Gastroesophageal sphincter (tissue), 3 donors: ENCODE measurements at regions not wholly inside any gene's neighbourhood (a gene's known extent, or its start where the extent isn't known, plus 50 kb on each side); places are given as distances from the start of the nearest gene placed in this dataset.
"Not testable (repeated sequence)": the region's sequence is repeated elsewhere in the genome, so short reads cannot be mapped to it uniquely, and the experiment has no call there.

ENCODE experiments used
- POLR2A ChIP-seq, 2 donors: fragments of 450-650 bp; IDR thresholded peaks; one replicate each; pipeline ENCODE4 v1.6.1; 2017; ENCODE audit warnings: antibody characterized with exemption in 2 of 2, mild to moderate bottlenecking in 2 of 2, moderate library complexity in 1 of 2
- POLR2AphosphoS5 ChIP-seq: sonication (generic); formaldehyde crosslinking; IDR thresholded peaks from one replicate; pipeline ENCODE4 v1.6.1; 2017; ENCODE audit warnings: antibody characterized with exemption
- TF ChIP-seq, protein P1 (sequence below), 4 experiments: fragments of 200-600 bp in 2 of 4; fragments of 450-650 bp in 2 of 4; sonication (generic) in 1 of 4; IDR thresholded peaks; one replicate each; pipeline ENCODE4 v1.5.1; 2017 to 2019; ENCODE audit warnings: antibody characterized with exemption in 4 of 4, mild to moderate bottlenecking in 2 of 4, moderate library complexity in 2 of 4

DNA sequence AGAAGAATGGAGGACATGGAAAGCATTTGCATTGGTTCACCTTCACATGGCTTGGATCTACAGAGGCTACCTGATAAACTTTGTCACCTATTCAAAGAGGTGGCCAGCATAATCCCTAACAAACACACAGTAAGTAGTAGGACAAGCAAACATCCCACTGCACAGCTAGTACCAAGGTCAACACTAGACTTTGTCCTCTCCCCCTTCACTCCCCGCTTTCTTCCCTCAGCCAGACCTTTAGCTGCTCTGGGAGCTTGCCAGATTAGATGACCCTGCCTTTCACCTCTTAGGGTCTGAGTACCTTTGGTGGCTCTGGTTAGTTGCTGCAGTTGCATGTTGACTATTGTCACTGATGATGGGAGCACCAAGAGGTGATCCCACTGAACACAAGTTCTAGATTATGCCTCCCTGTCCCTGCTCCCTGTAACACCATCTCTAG is 211.3 kb downstream of the CCDC74A start:
- TF ChIP-seq, protein P1, sequence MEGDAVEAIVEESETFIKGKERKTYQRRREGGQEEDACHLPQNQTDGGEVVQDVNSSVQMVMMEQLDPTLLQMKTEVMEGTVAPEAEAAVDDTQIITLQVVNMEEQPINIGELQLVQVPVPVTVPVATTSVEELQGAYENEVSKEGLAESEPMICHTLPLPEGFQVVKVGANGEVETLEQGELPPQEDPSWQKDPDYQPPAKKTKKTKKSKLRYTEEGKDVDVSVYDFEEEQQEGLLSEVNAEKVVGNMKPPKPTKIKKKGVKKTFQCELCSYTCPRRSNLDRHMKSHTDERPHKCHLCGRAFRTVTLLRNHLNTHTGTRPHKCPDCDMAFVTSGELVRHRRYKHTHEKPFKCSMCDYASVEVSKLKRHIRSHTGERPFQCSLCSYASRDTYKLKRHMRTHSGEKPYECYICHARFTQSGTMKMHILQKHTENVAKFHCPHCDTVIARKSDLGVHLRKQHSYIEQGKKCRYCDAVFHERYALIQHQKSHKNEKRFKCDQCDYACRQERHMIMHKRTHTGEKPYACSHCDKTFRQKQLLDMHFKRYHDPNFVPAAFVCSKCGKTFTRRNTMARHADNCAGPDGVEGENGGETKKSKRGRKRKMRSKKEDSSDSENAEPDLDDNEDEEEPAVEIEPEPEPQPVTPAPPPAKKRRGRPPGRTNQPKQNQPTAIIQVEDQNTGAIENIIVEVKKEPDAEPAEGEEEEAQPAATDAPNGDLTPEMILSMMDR (IDR thresholded peaks at IDR 0.05) = not testable (repeated sequence)
- not testable (repeated sequence) for TF ChIP-seq POLR2A (IDR thresholded peaks at IDR 0.05); POLR2AphosphoS5
